GM19395 (cell line): ENCODE measurements at regions not wholly inside any gene's neighbourhood (a gene's known extent, or its start where the extent isn't known, plus 50 kb on each side); places are given as distances from the start of the nearest gene placed in this dataset.

Source experiments
- ATAC-seq: cut with Tn5 transposase; IDR thresholded peaks from one replicate; pipeline ENCODE4 v1.9.1; 2021; ENCODE audit warnings: mild to moderate bottlenecking, moderate library complexity; ENCODE audit not compliant: unreplicated experiment

DNA sequence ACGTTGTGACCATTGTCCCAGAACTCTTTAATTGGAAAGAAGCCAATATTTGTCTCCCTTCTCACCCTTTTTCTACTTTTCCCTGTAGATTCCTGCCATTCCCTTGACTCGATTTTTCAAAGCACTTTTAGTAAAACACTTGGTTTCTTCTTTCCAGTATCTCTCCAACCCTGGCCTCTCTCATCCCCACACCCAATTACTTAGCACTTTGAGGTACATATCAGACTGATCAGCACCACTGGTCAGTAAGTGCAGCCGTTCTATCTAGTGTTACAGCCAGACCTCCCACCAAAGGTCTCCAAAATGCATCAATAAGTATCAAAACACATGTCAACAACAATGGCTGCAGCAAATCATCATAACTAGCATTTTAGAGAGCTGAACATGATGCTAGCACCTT lies 141.9 kb downstream of the BTG1 start:
- no peak for ATAC-seq

- ATAC-seq, result no peak
Observed at GRCh38 chr12:92002673-92003382, 142.8 kb downstream of the BTG1 start.

GRCh38 chr12:92002195-92002649 lies 143.4 kb downstream of the BTG1 start:
- no peak for ATAC-seq

GRCh38 chr12:92000597-92000996 lies 145.0 kb downstream of the BTG1 start:
- ATAC-seq, result no peak

DNA sequence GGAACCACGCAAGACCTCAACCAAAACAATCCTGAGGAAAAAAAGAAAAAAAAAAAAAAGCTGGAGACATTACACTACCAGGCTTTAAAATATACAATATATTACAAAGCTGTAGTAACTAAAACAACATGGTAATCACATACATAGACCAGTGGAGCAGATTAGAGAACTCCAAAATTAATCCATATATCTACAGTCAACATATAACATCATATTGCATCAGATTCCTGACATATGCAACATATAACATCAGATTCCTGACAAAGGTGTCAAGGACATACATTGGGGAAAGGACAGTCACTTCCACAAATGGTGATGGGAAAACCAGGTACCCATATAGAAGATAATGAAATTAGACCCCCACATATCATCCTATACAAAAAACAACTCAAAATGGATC lies 145.8 kb downstream of the BTG1 start:
- no peak for ATAC-seq

- ATAC-seq, result no peak
Observed at GRCh38 chr12:91998316-91998715, 147.3 kb downstream of the BTG1 start.

GRCh38 chr12:91994208-91994797 lies 151.3 kb downstream of the BTG1 start:
- no peak for ATAC-seq

GRCh38 chr12:91993287-91994017 lies 152.2 kb downstream of the BTG1 start:
- no peak for ATAC-seq

- no peak for ATAC-seq
Observed at GRCh38 chr12:91991399-91992187, 154.1 kb downstream of the BTG1 start.

GRCh38 chr12:91990525-91990924 lies 155.1 kb downstream of the BTG1 start:
- no peak for ATAC-seq

DNA sequence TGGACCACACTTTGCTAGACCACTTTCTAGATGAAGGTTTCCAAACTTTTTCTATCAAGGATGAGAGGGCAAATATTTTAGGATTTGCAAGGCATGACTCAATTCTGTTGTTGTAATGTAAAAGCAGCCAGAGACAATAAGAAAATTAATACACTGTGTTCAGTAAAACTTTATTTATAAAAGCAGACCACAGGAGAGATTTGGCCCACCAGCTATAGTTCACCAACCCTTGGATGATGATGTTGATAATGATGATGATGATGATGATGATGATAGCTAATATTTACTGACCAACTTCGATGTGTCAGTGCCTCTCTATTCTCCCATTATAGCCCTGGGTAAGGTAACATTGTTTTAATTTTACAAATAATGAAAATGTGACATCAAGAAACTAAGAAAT lies 156.5 kb downstream of the BTG1 start:
- no peak for ATAC-seq

- ATAC-seq, result no peak
Observed at GRCh38 chr12:91988086-91988923, 157.3 kb downstream of the BTG1 start.

GRCh38 chr12:91986084-91986483 lies 159.6 kb downstream of the BTG1 start:
- ATAC-seq, result no peak

DNA sequence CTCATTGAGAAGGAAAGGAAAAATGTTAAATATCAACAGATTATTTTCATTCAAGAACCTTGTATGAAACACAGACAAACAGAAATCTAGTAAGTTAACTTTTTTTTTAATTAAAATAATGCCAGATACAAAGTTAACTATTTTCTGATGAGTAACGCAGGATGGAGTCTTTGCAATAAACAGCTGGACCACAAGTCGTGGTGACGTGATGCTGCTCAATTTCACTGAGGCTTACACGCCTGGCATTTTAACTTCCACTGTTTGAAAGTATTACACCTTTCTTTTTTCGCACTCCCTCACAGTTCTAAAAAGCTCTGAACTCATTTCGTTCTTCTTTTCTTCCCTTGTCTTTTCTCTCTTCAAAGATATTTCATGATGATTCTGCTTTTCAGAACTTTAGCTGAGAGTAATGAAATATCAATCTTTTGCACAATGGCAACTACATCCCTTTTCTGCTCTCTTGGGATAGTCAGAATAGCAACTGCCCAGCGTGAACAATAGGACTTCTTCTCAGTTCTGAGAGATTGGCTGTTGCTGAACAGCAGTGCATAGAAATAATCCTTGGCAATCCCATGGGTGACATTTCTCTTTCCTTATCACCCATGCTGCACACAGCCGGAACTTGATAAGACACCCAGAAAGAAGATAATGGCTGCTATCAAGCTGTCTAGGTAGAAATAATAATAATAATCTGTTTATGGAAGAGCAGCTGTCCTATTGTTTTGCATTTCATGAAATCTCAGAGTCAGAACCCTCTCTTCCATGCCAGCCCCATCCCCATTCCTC lies 160.5 kb downstream of the BTG1 start:
- no peak for ATAC-seq

DNA sequence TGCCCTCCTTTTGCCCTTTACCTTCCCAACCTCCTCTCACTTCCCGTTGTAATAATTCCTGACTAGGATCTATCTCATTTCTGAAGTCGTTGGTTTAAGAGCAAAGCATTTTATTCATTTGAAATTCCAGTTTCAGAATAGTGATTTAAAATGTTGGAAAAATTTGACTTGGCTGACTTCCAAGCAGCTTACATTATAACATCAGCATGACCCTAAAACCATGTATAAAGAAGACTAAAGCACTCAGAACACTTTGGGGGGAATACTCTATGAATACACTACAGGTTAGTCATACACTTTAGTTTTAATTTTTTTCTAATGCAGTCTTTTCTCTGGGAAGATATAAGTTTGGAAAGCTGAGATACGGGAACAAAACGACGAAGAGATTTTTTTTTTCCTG lies 161.1 kb downstream of the BTG1 start:
- ATAC-seq, result no peak

DNA sequence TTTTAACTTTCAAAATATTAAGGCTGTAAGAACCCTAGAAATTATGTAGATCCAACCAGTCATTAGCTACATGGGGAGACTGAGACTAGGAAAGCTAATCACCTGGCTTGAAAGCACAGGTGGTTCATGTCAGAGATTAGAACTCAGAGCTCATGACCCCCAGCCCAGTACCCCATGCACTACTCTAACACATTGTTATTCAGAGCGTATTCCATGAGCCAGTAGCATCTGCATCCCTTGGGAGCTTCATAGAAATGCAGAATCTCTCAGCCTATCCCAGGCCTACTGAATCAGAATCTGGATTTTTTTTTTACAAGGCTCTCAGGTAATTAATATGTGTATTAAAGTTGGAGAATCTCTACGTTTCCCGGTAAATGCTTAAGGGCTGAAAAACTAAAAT lies 161.7 kb downstream of the BTG1 start:
- no peak for ATAC-seq

DNA sequence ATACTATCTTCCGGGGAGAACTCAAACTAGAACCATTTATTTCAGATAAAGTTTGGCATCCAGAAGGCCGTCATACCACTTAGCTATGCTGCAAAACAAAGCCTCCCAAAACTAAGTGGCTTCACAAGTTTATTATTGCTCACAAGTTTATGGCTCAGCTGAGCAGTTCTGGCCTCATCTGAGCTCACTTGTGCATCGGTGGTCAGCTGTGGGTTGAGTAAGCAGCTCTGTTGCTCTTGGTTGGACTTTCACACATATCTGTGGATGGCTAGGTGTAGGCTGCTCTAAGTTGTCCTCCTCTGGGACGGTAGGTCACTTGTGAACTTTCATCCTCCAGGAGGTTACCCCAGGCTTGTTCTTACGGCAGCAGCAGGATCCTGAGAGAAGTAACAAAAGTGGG lies 162.7 kb downstream of the BTG1 start:
- ATAC-seq, result no peak

GRCh38 chr12:91980389-91980821 lies 165.2 kb downstream of the BTG1 start:
- no peak for ATAC-seq

- no peak for ATAC-seq
Observed at GRCh38 chr12:91978143-91978542, 167.5 kb downstream of the BTG1 start.

DNA sequence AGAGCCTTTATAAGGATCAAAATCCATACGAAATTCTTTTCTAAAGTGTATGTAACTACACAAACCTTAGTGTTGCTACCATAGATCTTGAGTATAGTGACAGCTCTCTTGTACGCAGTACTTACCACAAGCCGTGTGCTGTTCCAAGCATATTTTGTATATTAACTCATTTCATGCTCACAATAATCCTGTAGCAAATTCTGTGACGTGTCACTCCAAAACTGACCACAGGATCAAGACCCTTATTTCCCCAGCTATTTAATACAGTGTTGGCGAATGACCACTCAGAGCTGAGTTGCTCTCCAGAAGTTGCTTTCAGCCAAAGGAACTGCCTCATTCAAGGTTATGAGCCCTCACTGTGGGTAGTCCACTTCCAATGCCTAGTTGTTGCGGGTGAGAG lies 169.8 kb downstream of the BTG1 start:
- no peak for ATAC-seq
